ENCODE measurements at regions not wholly inside any gene's neighbourhood (a gene's known extent, or its start where the extent isn't known, plus 50 kb on each side); places are given as distances from the start of the nearest gene placed in this dataset.

DNA sequence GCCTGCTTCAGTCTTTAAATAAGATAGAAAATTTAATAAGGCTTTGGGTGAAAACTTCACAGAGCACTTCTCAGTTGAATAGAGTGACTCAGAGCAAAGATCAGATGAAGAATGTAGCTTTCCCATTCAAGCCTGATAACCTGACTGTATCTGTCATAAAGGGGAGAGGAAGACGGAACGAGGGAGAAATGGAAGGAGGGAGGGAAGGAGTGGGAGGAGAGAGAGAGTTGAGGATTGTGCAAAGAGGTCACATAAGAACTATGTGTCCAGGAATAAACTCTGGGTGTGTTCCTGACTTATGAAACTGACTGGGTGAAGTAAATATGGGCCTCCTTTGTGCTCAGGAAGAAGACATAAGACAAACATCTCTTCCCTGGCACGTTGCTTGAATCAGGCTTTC, 385.5 kb downstream of the LPIN1 start:
- H3K27ac ChIP-seq = no peak overlapping the region
- TF ChIP-seq, protein P1, sequence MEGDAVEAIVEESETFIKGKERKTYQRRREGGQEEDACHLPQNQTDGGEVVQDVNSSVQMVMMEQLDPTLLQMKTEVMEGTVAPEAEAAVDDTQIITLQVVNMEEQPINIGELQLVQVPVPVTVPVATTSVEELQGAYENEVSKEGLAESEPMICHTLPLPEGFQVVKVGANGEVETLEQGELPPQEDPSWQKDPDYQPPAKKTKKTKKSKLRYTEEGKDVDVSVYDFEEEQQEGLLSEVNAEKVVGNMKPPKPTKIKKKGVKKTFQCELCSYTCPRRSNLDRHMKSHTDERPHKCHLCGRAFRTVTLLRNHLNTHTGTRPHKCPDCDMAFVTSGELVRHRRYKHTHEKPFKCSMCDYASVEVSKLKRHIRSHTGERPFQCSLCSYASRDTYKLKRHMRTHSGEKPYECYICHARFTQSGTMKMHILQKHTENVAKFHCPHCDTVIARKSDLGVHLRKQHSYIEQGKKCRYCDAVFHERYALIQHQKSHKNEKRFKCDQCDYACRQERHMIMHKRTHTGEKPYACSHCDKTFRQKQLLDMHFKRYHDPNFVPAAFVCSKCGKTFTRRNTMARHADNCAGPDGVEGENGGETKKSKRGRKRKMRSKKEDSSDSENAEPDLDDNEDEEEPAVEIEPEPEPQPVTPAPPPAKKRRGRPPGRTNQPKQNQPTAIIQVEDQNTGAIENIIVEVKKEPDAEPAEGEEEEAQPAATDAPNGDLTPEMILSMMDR (IDR thresholded peaks at IDR 0.05) = no peak
- TF ChIP-seq ZFX (IDR thresholded peaks at IDR 0.05; ENCODE audit: borderline replicate concordance) = no peak

DNA sequence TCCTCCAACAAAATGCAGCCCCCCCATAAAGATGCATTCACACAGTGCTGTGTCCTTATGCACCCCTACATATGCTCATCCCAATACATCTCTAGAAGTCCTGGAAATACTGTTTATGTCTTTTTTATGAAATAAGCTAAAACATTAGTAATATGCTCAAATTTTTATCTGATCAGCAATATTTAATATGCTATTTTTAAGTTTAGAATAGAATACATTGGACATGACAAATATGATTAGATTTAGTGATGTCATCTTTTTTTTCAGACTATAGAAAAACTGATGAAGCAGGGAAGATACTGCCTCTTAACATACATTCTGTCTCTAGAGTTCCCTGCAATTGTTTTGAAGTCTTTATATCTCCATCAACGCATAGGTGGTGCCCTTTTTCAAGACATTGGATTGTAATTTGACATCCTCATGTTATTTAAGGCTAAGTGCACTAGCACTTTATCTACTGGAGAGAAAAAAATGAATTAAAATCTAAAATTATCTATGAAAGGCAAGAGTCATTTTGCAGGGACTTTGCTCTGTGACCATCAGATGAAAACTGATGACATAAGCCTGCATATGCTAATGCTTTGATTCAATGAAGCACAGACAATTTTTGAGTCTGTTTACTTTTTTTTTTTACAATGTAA, 395.3 kb downstream of the LPIN1 start:
- TF ChIP-seq, protein P1 (IDR thresholded peaks at IDR 0.05) = no peak
- no peak for TF ChIP-seq ZFX (IDR thresholded peaks at IDR 0.05; ENCODE audit: borderline replicate concordance)
- H3K27ac ChIP-seq = no peak overlapping the region

DNA sequence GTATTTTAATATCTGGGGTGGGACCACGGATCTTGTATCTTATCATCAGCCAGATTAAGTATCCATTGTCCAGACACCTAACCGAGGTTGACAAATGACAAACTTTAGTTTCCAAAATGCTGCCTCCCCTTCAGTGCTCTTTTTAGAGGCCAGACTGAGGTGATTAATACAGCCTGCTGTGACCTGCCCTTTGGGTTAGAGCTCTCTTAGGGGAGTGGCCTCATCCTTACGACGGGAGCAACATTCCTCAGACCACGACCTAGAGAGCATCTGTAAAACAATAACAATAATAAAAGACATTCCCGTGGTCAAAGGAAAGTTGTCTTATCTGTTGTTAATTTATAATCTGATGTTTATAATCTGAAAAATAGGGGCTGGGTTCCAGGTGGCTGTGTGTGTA, 405.3 kb downstream of the LPIN1 start:
- no peak overlapping the region for H3K27ac ChIP-seq
- TF ChIP-seq, protein P1 (IDR thresholded peaks at IDR 0.05) = no peak
- TF ChIP-seq ZFX (IDR thresholded peaks at IDR 0.05; ENCODE audit: borderline replicate concordance) = no peak

DNA sequence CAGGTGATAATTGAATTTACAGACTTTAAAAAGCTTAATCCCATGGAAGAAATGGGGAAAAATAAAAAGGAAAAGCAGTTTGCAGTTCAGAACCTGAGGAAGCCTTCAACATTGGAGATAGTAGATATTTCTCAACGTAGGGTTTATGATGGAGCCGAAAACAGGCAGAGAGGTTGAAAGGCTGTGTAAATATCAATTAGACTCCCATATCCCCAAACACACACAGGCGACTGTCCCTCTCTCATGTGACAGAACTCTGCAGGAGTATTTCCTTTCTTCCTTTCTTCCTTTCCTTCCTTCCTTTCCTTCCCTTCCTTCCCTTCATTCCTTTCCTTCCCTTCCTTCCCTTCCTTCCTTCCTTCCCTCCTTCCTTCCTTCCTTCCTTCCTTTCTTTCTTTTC, 406.5 kb downstream of the LPIN1 start:
- TF ChIP-seq, protein P1 (IDR thresholded peaks at IDR 0.05) = no peak
- no peak for TF ChIP-seq ZFX (IDR thresholded peaks at IDR 0.05; ENCODE audit: borderline replicate concordance)
- H3K27ac ChIP-seq = no peak overlapping the region

DNA sequence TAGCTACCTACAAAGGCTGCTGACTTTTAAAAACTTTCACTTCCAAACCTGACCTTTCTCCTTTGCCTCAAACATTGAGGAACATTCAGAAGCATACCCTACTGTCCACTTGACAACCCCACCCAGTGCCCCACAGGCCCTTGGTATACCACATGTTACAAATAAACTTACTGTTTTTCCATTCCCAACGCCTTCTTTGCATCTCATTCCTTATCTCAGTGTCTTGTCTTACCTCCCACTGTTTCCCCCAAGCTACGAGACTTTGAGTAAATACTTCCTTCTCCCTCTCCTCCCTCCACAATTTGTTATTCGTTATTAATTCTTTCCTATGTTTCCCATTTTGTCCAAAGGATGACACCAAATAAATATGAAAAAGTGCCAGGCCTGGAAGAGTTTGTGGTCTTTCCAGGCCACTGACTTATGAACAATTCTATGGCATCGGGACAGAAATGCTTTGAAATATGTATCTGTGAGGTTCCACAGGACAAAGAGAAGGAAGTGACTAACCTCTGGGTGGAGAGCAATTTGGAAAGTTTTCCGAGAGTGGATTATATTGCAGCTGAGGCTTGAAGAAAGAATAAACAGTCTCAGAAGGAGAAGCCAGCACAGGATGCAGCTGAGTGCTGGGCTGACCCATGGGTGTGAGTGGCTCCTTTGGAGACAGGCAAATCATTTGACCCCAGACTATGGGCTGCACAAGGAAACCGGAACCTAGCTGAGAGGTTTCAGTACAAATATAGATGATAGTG, 409.0 kb downstream of the LPIN1 start:
- no peak for TF ChIP-seq ZFX (IDR thresholded peaks at IDR 0.05; ENCODE audit: borderline replicate concordance)
- TF ChIP-seq, protein P1 (IDR thresholded peaks at IDR 0.05) = no peak
- H3K27ac ChIP-seq = no peak overlapping the region

DNA sequence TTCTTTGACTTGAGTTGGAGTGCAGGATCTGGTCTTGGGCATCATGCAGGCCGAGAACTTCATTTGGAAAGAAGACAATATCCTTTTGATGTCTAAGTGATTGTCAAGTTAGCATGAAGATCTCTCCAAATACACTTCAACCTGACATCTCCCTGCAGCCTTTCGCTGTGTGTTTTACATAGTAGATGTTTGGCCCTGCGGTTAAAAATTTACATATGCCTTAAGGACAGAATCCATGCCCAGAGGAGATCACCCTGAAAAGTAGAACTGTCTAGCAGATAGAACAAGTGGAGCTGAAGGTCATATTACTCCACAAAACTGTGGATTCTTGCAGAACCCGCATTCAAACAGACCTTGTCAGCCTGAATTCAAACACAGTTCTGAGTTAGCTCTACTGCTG, 409.9 kb downstream of the LPIN1 start:
- no peak overlapping the region for H3K27ac ChIP-seq
- no peak for TF ChIP-seq ZFX (IDR thresholded peaks at IDR 0.05; ENCODE audit: borderline replicate concordance)
- TF ChIP-seq, protein P1 (IDR thresholded peaks at IDR 0.05) = no peak

DNA sequence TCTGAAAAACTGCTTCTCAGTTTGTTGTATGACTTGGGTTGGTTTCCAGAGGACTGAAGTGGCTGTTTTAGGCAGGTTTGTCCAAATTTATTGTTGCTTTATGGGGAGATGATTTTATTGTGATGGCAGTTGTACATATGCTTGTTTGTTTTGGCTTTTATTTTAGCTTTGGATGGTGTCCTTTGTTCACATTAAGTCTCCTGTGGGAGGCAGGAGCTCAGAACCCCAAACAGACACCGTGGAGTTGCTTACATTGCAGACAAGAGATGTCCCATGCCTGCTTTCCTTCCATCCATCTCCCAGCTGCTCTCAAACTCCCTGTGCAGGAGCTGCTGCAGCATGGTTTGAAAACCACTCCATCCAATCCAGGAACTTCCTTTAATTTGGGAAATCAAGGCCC, 414.7 kb downstream of the LPIN1 start:
- TF ChIP-seq ZFX (IDR thresholded peaks at IDR 0.05; ENCODE audit: borderline replicate concordance) = no peak
- TF ChIP-seq, protein P1 (IDR thresholded peaks at IDR 0.05) = no peak
- H3K27ac ChIP-seq = no peak overlapping the region

Data from 22Rv1 (cell line).